Activated B cell treated with CpG ODN at 0.5 μM for 24 hours (primary cell): ENCODE measurements at regions not wholly inside any gene's neighbourhood (a gene's known extent, or its start where the extent isn't known, plus 50 kb on each side); places are given as distances from the start of the nearest gene placed in this dataset.

Source experiments
- ATAC-seq: fragments of 200-7000 bp; cut with Tn5 transposase; one replicate; pipeline ENCODE4 v1.10.0; 2021; ENCODE audit warnings: low read depth, mild to moderate bottlenecking, moderate library complexity
- CTCF ChIA-PET: fragments of 350-600 bp; sonication (Branson Sonifier 250); formaldehyde crosslinking; loops from one replicate; lab custom pipeline; 2021; ENCODE audit warnings: antibody characterized with exemption; lab: Charles Lee
- POLR2A ChIA-PET: fragments of 350-600 bp; sonication (Branson Sonifier 250); formaldehyde crosslinking; loops from one replicate; lab custom pipeline; 2021; ENCODE audit warnings: antibody characterized with exemption; lab: Charles Lee
- DNase-seq: peaks from one replicate; pipeline ENCODE4 v3.0.0; 2022
- H3K27ac Mint-ChIP-seq: one replicate; pipeline ENCODE4 v1.8.0; 2020; ENCODE audit warnings: mixed read lengths
- H3K27me3 Mint-ChIP-seq: one replicate; pipeline ENCODE4 v1.8.0; 2021; ENCODE audit warnings: mixed read lengths
- H3K36me3 Mint-ChIP-seq: one replicate; pipeline ENCODE4 v1.8.0; 2021; ENCODE audit warnings: low read depth, mixed read lengths
- H3K4me1 Mint-ChIP-seq: one replicate; pipeline ENCODE4 v1.8.0; 2021; ENCODE audit warnings: mixed read lengths
- H3K4me3 Mint-ChIP-seq: one replicate; pipeline ENCODE4 v1.8.0; 2020; ENCODE audit warnings: mild to moderate bottlenecking, mixed read lengths
- H3K9me3 Mint-ChIP-seq: one replicate; pipeline ENCODE4 v1.8.0; 2020; ENCODE audit warnings: mixed read lengths
- CTCF ChIP-seq: fragments of 200-600 bp; IDR thresholded peaks from one replicate; pipeline ENCODE4 v1.8.0; 2022; ENCODE audit warnings: antibody characterized with exemption, mild to moderate bottlenecking
- intact Hi-C: fragments of 100-400 bp; cut with micrococcal nuclease; formaldehyde crosslinking; loops from one replicate; pipeline ENCODE4 v1.15.1; 2024

- H3K27ac Mint-ChIP-seq: no peak overlapping the region
- CTCF ChIA-PET: no interaction called here
Observed at GRCh38 chr1:58874342-58874741, 90.5 kb upstream of the JUN start.

GRCh38 chr1:58874757-58875755 is 91.2 kb upstream of the JUN start:
- H3K4me3 Mint-ChIP-seq: no peak overlapping the region
- ATAC-seq: no peak
- ChIA-PET CTCF (no interaction called here), POLR2A (no interaction called here)
- intact Hi-C loops: no loop called here
- peaks cover 2% of the 10 kb centered on the region for H3K27me3 Mint-ChIP-seq
- no peaks in the 10 kb centered on the region for H3K36me3 Mint-ChIP-seq
- DNase-seq: no peak
- H3K9me3 Mint-ChIP-seq: no peaks in the 10 kb centered on the region
- no peak for TF ChIP-seq CTCF
- H3K4me1 Mint-ChIP-seq: no peaks in the 10 kb centered on the region
- no peak overlapping the region for H3K27ac Mint-ChIP-seq

More at GRCh38 chr1:58874342-58874741, 90.5 kb upstream of the JUN start:
- ATAC-seq: no peak
- H3K36me3 Mint-ChIP-seq: no peaks in the 10 kb centered on the region
- no peak overlapping the region for H3K4me3 Mint-ChIP-seq
- H3K9me3 Mint-ChIP-seq: no peaks in the 10 kb centered on the region
- POLR2A ChIA-PET: no interaction called here
- H3K4me1 Mint-ChIP-seq: no peaks in the 10 kb centered on the region
- no peak for TF ChIP-seq CTCF
- peaks cover 2% of the 10 kb centered on the region for H3K27me3 Mint-ChIP-seq
- intact Hi-C loops: no loop called here
- no peak for DNase-seq

GRCh38 chr1:58879464-58879863 is 95.6 kb upstream of the JUN start:
- CTCF ChIA-PET: no interaction called here
- no peak for DNase-seq
- intact Hi-C loops: no loop called here
- no peak for TF ChIP-seq CTCF
- Mint-ChIP-seq H3K4me3 (no peak overlapping the region), H3K36me3 (no peaks in the 10 kb centered on the region), H3K27ac (no peak overlapping the region), H3K27me3 (peaks cover 2% of the 10 kb centered on the region), H3K4me1 (peaks cover 11% of the 10 kb centered on the region), H3K9me3 (no peaks in the 10 kb centered on the region)
- POLR2A ChIA-PET: no interaction called here
- ATAC-seq: no peak

- Mint-ChIP-seq H3K4me3 (no peak overlapping the region), H3K36me3 (no peaks in the 10 kb centered on the region), H3K27me3 (peaks cover 2% of the 10 kb centered on the region), H3K4me1 (peaks cover 16% of the 10 kb centered on the region), H3K27ac (no peak overlapping the region), H3K9me3 (no peaks in the 10 kb centered on the region)
- no peak for TF ChIP-seq CTCF
- intact Hi-C loops: no loop called here
- ATAC-seq: no peak
- CTCF ChIA-PET: no interaction called here
- DNase-seq: no peak
- POLR2A ChIA-PET: no interaction called here
Observed at GRCh38 chr1:58880592-58880991, 96.7 kb upstream of the JUN start.

- Mint-ChIP-seq H3K27me3 (peaks cover 2% of the 10 kb centered on the region), H3K36me3 (no peaks in the 10 kb centered on the region), H3K9me3 (no peaks in the 10 kb centered on the region), H3K4me1 (peaks cover 17% of the 10 kb centered on the region), H3K4me3 (no peak overlapping the region), H3K27ac (no peak overlapping the region)
- ATAC-seq (no peak), DNase-seq (no peak)
- ChIA-PET CTCF (no interaction called here), POLR2A (no interaction called here)
- intact Hi-C loops: no loop called here
- no peak for TF ChIP-seq CTCF
Observed at GRCh38 chr1:58881471-58881994, 97.7 kb upstream of the JUN start.
